ENCODE measurements at regions not wholly inside any gene's neighbourhood (a gene's known extent, or its start where the extent isn't known, plus 50 kb on each side); places are given as distances from the start of the nearest gene placed in this dataset.

- no peak overlapping the region for H3K4me3 ChIP-seq (ENCODE audit: low read length)
- H3K9me2 ChIP-seq (replicated peaks; ENCODE audit: control insufficient read depth, low read length) = no peaks in the 10 kb centered on the region
- no peaks in the 10 kb centered on the region for H3F3A ChIP-seq (ENCODE audit: control insufficient read depth, insufficient read depth)
- H3K9me3 ChIP-seq (ENCODE audit: control insufficient read depth, insufficient read depth, low read length) = no peaks in the 10 kb centered on the region
- H3K27me3 ChIP-seq (ENCODE audit: control insufficient read depth, low read length) = no peaks in the 10 kb centered on the region
- H4K20me1 ChIP-seq (ENCODE audit: control insufficient read depth, insufficient read depth, low read depth, low read length) = no peaks in the 10 kb centered on the region
- H3K79me2 ChIP-seq (ENCODE audit: control insufficient read depth, low read length) = no peaks in the 10 kb centered on the region
- no peak overlapping the region for H3K4me2 ChIP-seq (ENCODE audit: low read length)
- H3K4me1 ChIP-seq (ENCODE audit: control insufficient read depth, low read length) = no peaks in the 10 kb centered on the region
- TF ChIP-seq, protein P1, sequence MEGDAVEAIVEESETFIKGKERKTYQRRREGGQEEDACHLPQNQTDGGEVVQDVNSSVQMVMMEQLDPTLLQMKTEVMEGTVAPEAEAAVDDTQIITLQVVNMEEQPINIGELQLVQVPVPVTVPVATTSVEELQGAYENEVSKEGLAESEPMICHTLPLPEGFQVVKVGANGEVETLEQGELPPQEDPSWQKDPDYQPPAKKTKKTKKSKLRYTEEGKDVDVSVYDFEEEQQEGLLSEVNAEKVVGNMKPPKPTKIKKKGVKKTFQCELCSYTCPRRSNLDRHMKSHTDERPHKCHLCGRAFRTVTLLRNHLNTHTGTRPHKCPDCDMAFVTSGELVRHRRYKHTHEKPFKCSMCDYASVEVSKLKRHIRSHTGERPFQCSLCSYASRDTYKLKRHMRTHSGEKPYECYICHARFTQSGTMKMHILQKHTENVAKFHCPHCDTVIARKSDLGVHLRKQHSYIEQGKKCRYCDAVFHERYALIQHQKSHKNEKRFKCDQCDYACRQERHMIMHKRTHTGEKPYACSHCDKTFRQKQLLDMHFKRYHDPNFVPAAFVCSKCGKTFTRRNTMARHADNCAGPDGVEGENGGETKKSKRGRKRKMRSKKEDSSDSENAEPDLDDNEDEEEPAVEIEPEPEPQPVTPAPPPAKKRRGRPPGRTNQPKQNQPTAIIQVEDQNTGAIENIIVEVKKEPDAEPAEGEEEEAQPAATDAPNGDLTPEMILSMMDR (IDR thresholded peaks at IDR 0.05; ENCODE audit: low read depth, low read length, poor library complexity, severe bottlenecking) = no peak
- TF ChIP-seq EZH2phosphoT487 (IDR thresholded peaks at IDR 0.05; ENCODE audit: borderline replicate concordance, low read length) = no peak
- no peak overlapping the region for H3K27ac ChIP-seq (ENCODE audit: low read depth, low read length)
- no peaks in the 10 kb centered on the region for H3K36me3 ChIP-seq (ENCODE audit: control insufficient read depth, low read length)
Measured at GRCh38 chr9:134267881-134268724, 58.2 kb upstream of the RXRA start.

DNA sequence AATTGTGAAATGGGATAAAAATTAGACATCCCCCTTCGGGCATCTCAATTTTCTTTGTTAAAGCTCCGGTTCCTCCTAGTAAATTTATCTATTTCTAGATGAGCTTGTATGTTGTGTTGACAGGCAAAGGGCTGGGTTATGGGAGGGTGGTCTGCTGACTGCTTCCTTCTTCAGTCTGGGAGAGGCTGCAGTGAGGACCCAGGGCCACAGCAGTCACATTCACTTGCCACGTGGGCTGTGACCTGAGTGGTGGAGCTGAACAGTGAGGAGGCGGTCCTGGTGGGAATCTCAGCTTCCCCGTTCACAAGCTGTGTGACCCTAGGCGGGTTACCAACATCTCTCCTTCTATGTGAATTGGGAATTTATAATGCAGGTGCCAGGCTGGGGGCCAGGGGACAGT lies 57.5 kb upstream of the RXRA start:
- H3F3A ChIP-seq (ENCODE audit: control insufficient read depth, insufficient read depth) = no peaks in the 10 kb centered on the region
- TF ChIP-seq, protein P1 (IDR thresholded peaks at IDR 0.05; ENCODE audit: low read depth, low read length, poor library complexity, severe bottlenecking) = no peak
- no peak for TF ChIP-seq EZH2phosphoT487 (IDR thresholded peaks at IDR 0.05; ENCODE audit: borderline replicate concordance, low read length)
- no peaks in the 10 kb centered on the region for H3K79me2 ChIP-seq (ENCODE audit: control insufficient read depth, low read length)
- H3K27ac ChIP-seq (ENCODE audit: low read depth, low read length) = no peak overlapping the region
- no peaks in the 10 kb centered on the region for H3K27me3 ChIP-seq (ENCODE audit: control insufficient read depth, low read length)
- no peak overlapping the region for H3K4me2 ChIP-seq (ENCODE audit: low read length)
- no peaks in the 10 kb centered on the region for H3K36me3 ChIP-seq (ENCODE audit: control insufficient read depth, low read length)
- no peak overlapping the region for H3K4me3 ChIP-seq (ENCODE audit: low read length)
- no peaks in the 10 kb centered on the region for H3K4me1 ChIP-seq (ENCODE audit: control insufficient read depth, low read length)
- no peaks in the 10 kb centered on the region for H3K9me3 ChIP-seq (ENCODE audit: control insufficient read depth, insufficient read depth, low read length)
- no peaks in the 10 kb centered on the region for H3K9me2 ChIP-seq (replicated peaks; ENCODE audit: control insufficient read depth, low read length)
- H4K20me1 ChIP-seq (ENCODE audit: control insufficient read depth, insufficient read depth, low read depth, low read length) = no peaks in the 10 kb centered on the region

DNA sequence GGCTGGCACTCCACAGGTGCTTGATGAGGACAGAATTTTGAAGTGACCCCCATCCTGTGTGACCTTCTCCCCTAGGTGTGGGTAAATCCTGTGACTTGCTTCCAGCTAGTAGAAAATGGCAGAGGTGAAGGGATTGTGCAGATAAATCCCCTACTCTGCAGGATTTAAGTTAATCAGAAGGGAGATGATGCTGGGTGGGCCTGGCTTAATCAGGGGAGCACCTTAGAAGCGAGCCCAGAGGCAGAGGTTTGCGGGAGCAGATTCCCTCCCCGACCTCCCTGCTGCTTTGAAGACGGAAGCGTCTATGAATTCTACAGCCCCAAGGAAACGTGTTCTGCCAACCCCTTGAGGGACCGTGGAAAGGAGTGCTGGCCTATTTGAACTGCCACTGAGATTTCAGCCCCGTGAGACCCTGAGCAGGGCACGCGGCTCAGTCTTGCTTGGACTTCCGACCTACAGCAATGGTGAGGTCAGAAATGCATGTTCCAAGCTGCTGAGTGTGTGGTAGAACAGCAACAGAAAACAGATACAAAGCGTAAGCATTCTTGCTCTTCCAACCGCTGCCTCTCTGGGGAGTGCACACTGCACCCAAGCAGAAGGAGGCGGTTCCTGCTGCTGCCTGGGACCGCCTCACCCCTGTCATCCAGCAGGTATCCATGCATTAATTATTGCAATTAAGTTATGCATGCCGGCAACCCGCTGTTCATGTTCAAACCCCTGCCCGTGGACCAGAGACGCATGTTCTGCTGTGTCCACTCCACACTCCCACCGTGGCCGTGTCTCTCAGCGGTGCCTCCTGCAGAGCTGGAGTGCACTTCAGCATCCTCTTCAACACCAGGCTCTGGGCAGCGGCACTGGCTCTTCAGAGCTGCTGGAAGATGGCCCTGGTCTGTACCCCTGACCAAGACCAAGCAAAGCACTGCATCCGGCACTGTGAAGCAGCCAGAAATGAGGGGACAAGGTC lies 54.6 kb upstream of the RXRA start:
- no peaks in the 10 kb centered on the region for H3K79me2 ChIP-seq (ENCODE audit: control insufficient read depth, low read length)
- H3K9me3 ChIP-seq (ENCODE audit: control insufficient read depth, insufficient read depth, low read length) = no peaks in the 10 kb centered on the region
- no peak overlapping the region for H3K27ac ChIP-seq (ENCODE audit: low read depth, low read length)
- H3K27me3 ChIP-seq (ENCODE audit: control insufficient read depth, low read length) = no peaks in the 10 kb centered on the region
- H3K36me3 ChIP-seq (ENCODE audit: control insufficient read depth, low read length) = no peaks in the 10 kb centered on the region
- no peaks in the 10 kb centered on the region for H3K9me2 ChIP-seq (replicated peaks; ENCODE audit: control insufficient read depth, low read length)
- H3F3A ChIP-seq (ENCODE audit: control insufficient read depth, insufficient read depth) = no peaks in the 10 kb centered on the region
- no peaks in the 10 kb centered on the region for H3K4me1 ChIP-seq (ENCODE audit: control insufficient read depth, low read length)
- no peak overlapping the region for H3K4me2 ChIP-seq (ENCODE audit: low read length)
- H4K20me1 ChIP-seq (ENCODE audit: control insufficient read depth, insufficient read depth, low read depth, low read length) = no peaks in the 10 kb centered on the region
- TF ChIP-seq, protein P1 (IDR thresholded peaks at IDR 0.05; ENCODE audit: low read depth, low read length, poor library complexity, severe bottlenecking) = no peak
- no peak for TF ChIP-seq EZH2phosphoT487 (IDR thresholded peaks at IDR 0.05; ENCODE audit: borderline replicate concordance, low read length)
- no peak overlapping the region for H3K4me3 ChIP-seq (ENCODE audit: low read length)

Measured in DOHH2 (cell line).